ENCODE measurements at regions not wholly inside any gene's neighbourhood (a gene's known extent, or its start where the extent isn't known, plus 50 kb on each side); places are given as distances from the start of the nearest gene placed in this dataset.

DNA sequence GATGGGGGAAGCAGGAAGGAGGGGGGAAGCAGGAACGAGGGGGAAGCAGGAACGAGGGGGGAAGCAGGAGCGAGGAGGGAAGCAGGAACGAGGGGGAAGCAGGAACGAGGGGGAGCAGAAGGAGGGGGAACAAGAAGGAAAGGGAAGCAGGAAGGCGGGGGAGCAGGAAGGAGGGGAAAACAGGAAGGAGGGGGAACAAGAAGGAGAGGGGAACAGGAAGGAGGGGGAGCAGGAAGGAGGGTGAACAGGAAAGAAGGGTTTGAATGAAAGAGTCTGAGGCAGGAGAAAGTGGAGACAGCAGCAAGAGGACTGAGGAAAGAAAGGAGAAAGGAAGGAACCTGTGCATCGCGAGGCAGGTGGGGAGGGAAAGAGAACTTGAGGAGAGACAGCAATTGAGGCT, 256.6 kb downstream of the PTEN start:
- Histone ChIP-seq H3K9me3 (no peaks in the 10 kb centered on the region), H3K4me1 (peaks cover 0 to 6% (median 2%) of the 10 kb centered on the region in 4 donors), H3K36me3 (no peaks in the 10 kb centered on the region), H3K27ac (no peak overlapping the region), H3K4me3 (no peak overlapping the region), H3K27me3 (no peaks in the 10 kb centered on the region)
- TF ChIP-seq POLR2A (IDR thresholded peaks at IDR 0.05) (no peak), CTCF (IDR thresholded peaks at IDR 0.05) (no peak)
- no peak for DNase-seq

DNA sequence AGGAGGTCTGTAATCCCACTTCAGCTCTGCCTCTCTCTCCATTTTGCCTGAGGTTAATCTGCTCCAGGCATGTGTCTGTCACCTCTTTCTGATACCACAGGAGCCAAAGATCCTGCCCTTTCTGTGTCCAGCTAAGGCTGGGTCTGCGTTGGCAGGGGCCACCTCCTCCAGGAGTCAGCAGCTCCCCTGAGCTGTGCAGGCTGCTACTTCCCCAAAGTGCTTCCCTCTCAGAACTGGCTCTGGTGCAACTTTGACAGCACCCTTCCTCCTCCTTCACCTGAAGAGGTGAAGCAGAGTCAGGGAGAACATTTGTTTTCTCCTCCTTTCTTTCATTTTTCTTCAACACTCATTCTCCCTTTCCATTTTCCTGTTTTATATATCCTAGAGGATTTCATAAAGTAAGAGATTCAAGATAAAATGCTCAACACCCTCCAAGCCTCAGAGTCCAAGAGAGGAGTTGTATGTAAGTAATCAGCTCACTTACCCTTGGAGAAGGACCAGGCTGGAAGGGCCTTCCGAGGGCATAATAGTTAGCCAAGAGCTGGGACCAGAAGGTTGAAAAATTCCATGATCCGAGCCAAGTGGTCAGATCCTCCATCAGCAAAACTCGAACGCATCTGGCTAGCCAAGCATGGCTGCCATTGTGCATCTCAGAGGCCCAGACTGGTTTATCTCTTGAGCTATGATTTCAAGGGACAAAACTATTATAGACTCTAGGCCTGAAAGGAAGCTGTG, 257.3 kb downstream of the PTEN start:
- no peaks in the 10 kb centered on the region for H3K9me3 ChIP-seq
- H3K27me3 ChIP-seq: no peaks in the 10 kb centered on the region
- H3K27ac ChIP-seq: no peak overlapping the region
- TF ChIP-seq POLR2A (IDR thresholded peaks at IDR 0.05): no peak
- TF ChIP-seq CTCF (IDR thresholded peaks at IDR 0.05): no peak
- peaks cover 0 to 6% (median 2%) of the 10 kb centered on the region in 4 donors for H3K4me1 ChIP-seq
- no peak for DNase-seq
- H3K4me3 ChIP-seq: no peak overlapping the region
- no peaks in the 10 kb centered on the region for H3K36me3 ChIP-seq

GRCh38 chr10:88121361-88121760, 257.9 kb downstream of the PTEN start:
- no peak overlapping the region for H3K4me3 ChIP-seq
- no peak overlapping the region for H3K27ac ChIP-seq
- H3K4me1 ChIP-seq: peaks cover 0 to 6% (median 2%) of the 10 kb centered on the region in 4 donors
- no peaks in the 10 kb centered on the region for H3K27me3 ChIP-seq
- H3K36me3 ChIP-seq: no peaks in the 10 kb centered on the region
- TF ChIP-seq CTCF (IDR thresholded peaks at IDR 0.05) (no peak), POLR2A (IDR thresholded peaks at IDR 0.05) (no peak)
- H3K9me3 ChIP-seq: no peaks in the 10 kb centered on the region
- DNase-seq: no peak

DNA sequence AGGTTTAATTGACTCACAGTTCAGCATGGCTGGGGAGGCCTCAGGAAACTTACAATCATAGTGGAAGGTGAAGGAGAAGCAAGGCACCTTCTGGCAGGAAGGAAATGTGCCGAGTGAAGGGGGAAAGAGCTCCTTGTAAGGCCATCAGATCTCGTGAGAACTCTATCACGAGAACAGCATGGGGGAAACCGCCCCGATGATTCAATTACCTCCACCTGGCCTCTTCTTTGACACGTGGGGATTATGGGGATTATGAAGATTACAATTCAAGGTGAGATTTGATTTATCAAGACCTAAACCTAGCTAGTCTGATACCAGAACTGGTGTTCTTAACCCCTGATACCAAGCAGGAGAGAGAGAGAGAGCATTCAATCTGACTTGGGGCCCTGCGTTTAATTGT, 258.7 kb downstream of the PTEN start:
- H3K27ac ChIP-seq: no peak overlapping the region
- H3K9me3 ChIP-seq: no peaks in the 10 kb centered on the region
- H3K4me3 ChIP-seq: no peak overlapping the region
- DNase-seq: no peak
- TF ChIP-seq POLR2A (IDR thresholded peaks at IDR 0.05) (no peak), CTCF (IDR thresholded peaks at IDR 0.05) (no peak)
- H3K36me3 ChIP-seq: no peaks in the 10 kb centered on the region
- peaks cover 0 to 4% (median under 1%) of the 10 kb centered on the region in 4 donors for H3K4me1 ChIP-seq
- H3K27me3 ChIP-seq: no peaks in the 10 kb centered on the region

DNA sequence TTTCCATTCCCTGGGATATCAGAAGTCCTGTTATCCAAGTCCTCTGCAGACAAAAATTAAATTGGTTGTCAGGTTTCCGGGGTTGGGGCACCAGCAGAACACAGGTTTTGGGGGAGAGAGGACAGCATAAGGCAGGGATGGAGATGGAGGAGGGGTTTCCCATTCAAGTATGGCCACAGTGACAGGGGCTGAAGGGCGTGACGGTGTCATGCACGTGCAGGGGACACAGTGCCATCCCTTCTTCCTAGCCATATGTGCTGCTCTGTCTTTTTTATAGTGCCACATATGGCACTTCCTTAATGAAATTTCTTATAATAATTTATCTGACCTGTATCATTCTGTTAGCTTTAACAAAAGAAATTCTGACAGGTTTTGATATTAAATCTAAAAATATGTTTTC, 259.2 kb downstream of the PTEN start:
- H3K36me3 ChIP-seq: no peaks in the 10 kb centered on the region
- H3K27me3 ChIP-seq: no peaks in the 10 kb centered on the region
- H3K4me3 ChIP-seq: no peak overlapping the region
- H3K9me3 ChIP-seq: no peaks in the 10 kb centered on the region
- DNase-seq: no peak
- TF ChIP-seq CTCF (IDR thresholded peaks at IDR 0.05): no peak
- TF ChIP-seq POLR2A (IDR thresholded peaks at IDR 0.05): no peak
- peaks cover 0 to 4% (median 0%) of the 10 kb centered on the region in 4 donors for H3K4me1 ChIP-seq
- H3K27ac ChIP-seq: no peak overlapping the region

All from Peyer's patch (tissue), 4 donors.